Erythroblast (primary cell): ENCODE measurements at regions not wholly inside any gene's neighbourhood (a gene's known extent, or its start where the extent isn't known, plus 50 kb on each side); places are given as distances from the start of the nearest gene placed in this dataset.

ENCODE experiments used
- GATA1 ChIP-seq: IDR thresholded peaks from 2 replicates; pipeline ENCODE4 v1.6.1; 2011; ENCODE audit warnings: low read depth, mild to moderate bottlenecking, control low read depth, low read length, moderate library complexity
- POLR2A ChIP-seq: IDR thresholded peaks from 2 replicates; pipeline ENCODE4 v1.6.1; 2011; ENCODE audit warnings: mild to moderate bottlenecking, low read length

- TF ChIP-seq POLR2A (no peak), GATA1 (no peak)
Observed at GRCh38 chr7:86282014-86282682, 361.6 kb upstream of the GRM3 start.
